IMR-90 (cell line): ENCODE measurements at regions not wholly inside any gene's neighbourhood (a gene's known extent, or its start where the extent isn't known, plus 50 kb on each side); places are given as distances from the start of the nearest gene placed in this dataset.

Experiments used
- ATAC-seq: fragments of 200-7000 bp; cut with Tn5 transposase; 2 replicates; pipeline ENCODE4 v1.9.1; 2020; ENCODE audit warnings: low read depth, mild to moderate bottlenecking, moderate library complexity
- BruUV-seq: library from RNA; stranded (reverse); fragments of 400-500 nt; replicated peaks from 2 replicates; lab custom pipeline; 2021; lab: Mats Ljungman, UMichigan
- CTCF ChIA-PET: fragments of 300-600 bp; formaldehyde crosslinking; extraction: SDS; loops from one replicate; lab custom pipeline; 2021; ENCODE audit warnings: antibody characterized with exemption; lab: Yijun Ruan, JAX
- POLR2A ChIA-PET: fragments of 300-600 bp; sonication (Branson Sonifier 250); formaldehyde crosslinking; loops from one replicate; lab custom pipeline; 2022; ENCODE audit warnings: antibody characterized with exemption; ENCODE audit not compliant: unreplicated experiment; lab: Charles Lee
- DNase-seq: peaks from one replicate; pipeline ENCODE4 v3.0.0; 2013
- H2AFZ ChIP-seq: replicated peaks from 2 replicates; pipeline ENCODE3; 2013; ENCODE audit warnings: low read length, mild to moderate bottlenecking; ENCODE audit not compliant: poor library complexity
- H2AK5ac ChIP-seq: 2 replicates; pipeline ENCODE4 v1.6.1; 2013; ENCODE audit warnings: low read depth, low read length, inconsistent platforms
- H2AK9ac ChIP-seq: replicated peaks from 2 replicates; pipeline ENCODE3; 2013; ENCODE audit warnings: mild to moderate bottlenecking, low read depth, low read length, moderate library complexity; ENCODE audit not compliant: poor library complexity
- H2BK120ac ChIP-seq: 2 replicates; pipeline ENCODE4 v1.6.1; 2013; ENCODE audit warnings: low read depth, low read length, inconsistent platforms
- H2BK15ac ChIP-seq: 3 replicates; pipeline ENCODE4 v1.6.1; 2013; ENCODE audit warnings: low read depth, low read length, inconsistent platforms
- H2BK20ac ChIP-seq: 2 replicates; pipeline ENCODE4 v1.6.1; 2013; ENCODE audit warnings: low read depth, mild to moderate bottlenecking, inconsistent platforms, low read length, moderate library complexity
- H2BK5ac ChIP-seq: 2 replicates; pipeline ENCODE4 v1.6.1; 2013; ENCODE audit warnings: mild to moderate bottlenecking, low read depth, low read length, inconsistent platforms; ENCODE audit not compliant: poor library complexity, severe bottlenecking
- H3K14ac ChIP-seq: replicated peaks from 2 replicates; pipeline ENCODE4 v1.6.1; 2013; ENCODE audit warnings: low read depth, low read length, inconsistent platforms
- H3K18ac ChIP-seq: 2 replicates; pipeline ENCODE4 v1.6.1; 2013; ENCODE audit warnings: low read depth, low read length, control low read depth
- H3K23ac ChIP-seq: 2 replicates; pipeline ENCODE4 v1.6.1; 2013; ENCODE audit warnings: low read depth, low read length, inconsistent platforms
- H3K27ac ChIP-seq: 2 replicates; pipeline ENCODE4 v1.5.1; 2013; ENCODE audit warnings: mild to moderate bottlenecking, control low read depth, low read length; ENCODE audit not compliant: insufficient read depth
- H3K27me3 ChIP-seq: 2 replicates; pipeline ENCODE4 v1.6.1; 2013; ENCODE audit warnings: low read length; ENCODE audit not compliant: control insufficient read depth, insufficient read depth
- H3K36me3 ChIP-seq: 2 replicates; pipeline ENCODE4 v1.6.1; 2013; ENCODE audit warnings: low read length, mixed read lengths; ENCODE audit not compliant: control insufficient read depth, insufficient read depth
- H3K4ac ChIP-seq: 2 replicates; pipeline ENCODE4 v1.6.1; 2013; ENCODE audit warnings: low read depth, low read length, inconsistent platforms
- H3K4me1 ChIP-seq: 2 replicates; pipeline ENCODE4 v1.6.1; 2013; ENCODE audit warnings: low read length, mixed read lengths; ENCODE audit not compliant: control insufficient read depth, insufficient read depth
- H3K4me2 ChIP-seq: 2 replicates; pipeline ENCODE4 v1.6.1; 2013; ENCODE audit warnings: low read depth, mild to moderate bottlenecking, control low read depth, low read length, moderate library complexity
- H3K4me3 ChIP-seq: 2 replicates; pipeline ENCODE4 v1.5.1; 2013; ENCODE audit warnings: low read depth, mild to moderate bottlenecking, control low read depth, low read length, moderate library complexity; ENCODE audit not compliant: insufficient read depth
- H3K56ac ChIP-seq: 2 replicates; pipeline ENCODE4 v1.6.1; 2013; ENCODE audit warnings: low read length, inconsistent platforms; ENCODE audit not compliant: insufficient read depth; ENCODE audit errors: extremely low read depth
- H3K79me1 ChIP-seq, 2 experiments: 2 replicates each; pipeline ENCODE4 v1.6.1; 2013; ENCODE audit warnings: low read length in 2 of 2, inconsistent platforms in 1 of 2, low read depth in 1 of 2
- H3K9ac ChIP-seq: 2 replicates; pipeline ENCODE4 v1.6.1; 2013; ENCODE audit warnings: low read depth, low read length, control low read depth
- H3K9me1 ChIP-seq: 2 replicates; pipeline ENCODE4 v1.6.1; 2013; ENCODE audit warnings: low read length, inconsistent platforms; ENCODE audit not compliant: insufficient read depth
- H3K9me3 ChIP-seq: 2 replicates; pipeline ENCODE4 v1.6.1; 2013; ENCODE audit warnings: low read length; ENCODE audit not compliant: control insufficient read depth, insufficient read depth
- H4K20me1 ChIP-seq: 2 replicates; pipeline ENCODE4 v1.6.1; 2013; ENCODE audit warnings: low read length, inconsistent platforms; ENCODE audit not compliant: insufficient read depth
- H4K5ac ChIP-seq: 2 replicates; pipeline ENCODE4 v1.6.1; 2013; ENCODE audit warnings: mild to moderate bottlenecking, low read depth, low read length, control low read depth
- H4K8ac ChIP-seq, 2 experiments: 2 replicates each; pipeline ENCODE4 v1.6.1; 2013; ENCODE audit warnings: low read depth in 2 of 2, low read length in 2 of 2, control low read depth in 1 of 2, inconsistent platforms in 1 of 2
- H4K91ac ChIP-seq: 2 replicates; pipeline ENCODE4 v1.6.1; 2013; ENCODE audit warnings: low read depth, low read length, inconsistent platforms; ENCODE audit not compliant: insufficient read depth
- BHLHE40 ChIP-seq: fragments of 150-350 bp; IDR thresholded peaks from 2 replicates; pipeline ENCODE4 v1.6.1; 2016; ENCODE audit warnings: mild to moderate bottlenecking, low read depth, low read length
- CEBPB ChIP-seq: IDR thresholded peaks from 2 replicates; pipeline ENCODE4 v1.6.1; 2012; ENCODE audit warnings: low read depth, low read length, improper control_type of control experiment
- CHD1 ChIP-seq: IDR thresholded peaks from 2 replicates; pipeline ENCODE4 v1.6.1; 2012; ENCODE audit warnings: low read depth, low read length, improper control_type of control experiment
- MAFK ChIP-seq: IDR thresholded peaks from 2 replicates; pipeline ENCODE4 v1.6.1; 2012; ENCODE audit warnings: low read depth, low read length, improper control_type of control experiment
- POLR2A ChIP-seq: IDR thresholded peaks from 2 replicates; pipeline ENCODE4 v1.6.1; 2012; ENCODE audit warnings: mild to moderate bottlenecking, low read depth, low read length
- SMC3 ChIP-seq: fragments of 150-350 bp; IDR thresholded peaks from 2 replicates; pipeline ENCODE4 v1.6.1; 2016; ENCODE audit warnings: low read depth, mild to moderate bottlenecking, antibody characterized with exemption, low read length, moderate library complexity
- WGBS, 2 experiments: methylation state at CpG; one replicate each; pipeline versions ENCODE4 v1.1.5 to v1.1.7; 2013; ENCODE audit warnings: missing lambda C conversion rate in 2 of 2; ENCODE audit not compliant: insufficient read length in 1 of 2; ENCODE audit errors: extremely low coverage in 2 of 2; 5-methylcytosine and 5-hydroxymethylcytosine counted together
- dilution Hi-C: fragments of 300-500 bp; cut with HindIII; formaldehyde crosslinking; loops from one replicate; pipeline ENCODE4 v1.14.3; 2018; ENCODE audit warnings: low sequenced_read_pairs; ENCODE audit not compliant: unreplicated experiment
- in situ Hi-C: fragments of 300-500 bp; cut with MboI; formaldehyde crosslinking; loops from 3 replicates; pipeline ENCODE4 v1.14.3; 2019; ENCODE audit warnings: low sequenced_read_pairs, inconsistent platforms, mixed read lengths
- intact Hi-C: fragments of 100-400 bp; cut with micrococcal nuclease; formaldehyde crosslinking; loops from 2 replicates; pipeline ENCODE4 v1.10.0; 2022

- Histone ChIP-seq H3K14ac (no peak overlapping the region), H2BK20ac (no peak overlapping the region), H3K27me3 (no peaks in the 10 kb centered on the region), H2AK5ac (no peak overlapping the region), H2AK9ac (no peak overlapping the region), H2AFZ (no peak overlapping the region), H2BK5ac (no peak overlapping the region), H3K79me1 (no peaks in the 10 kb centered on the region), H3K9ac (no peak overlapping the region), H3K4me1 (no peaks in the 10 kb centered on the region), H2BK15ac (no peak overlapping the region), H4K5ac (no peak overlapping the region), H4K8ac (no peak overlapping the region), H3K23ac (no peak overlapping the region), H3K9me1 (no peaks in the 10 kb centered on the region), H3K9me3 (no peaks in the 10 kb centered on the region; the same call in 1 of the 2 replicates), H3K18ac (no peak overlapping the region), H3K4me2 (no peak overlapping the region), H3K36me3 (no peaks in the 10 kb centered on the region), H3K56ac (no peak overlapping the region), H3K27ac (no peak overlapping the region), H3K4me3 (no peak overlapping the region), H2BK120ac (no peak overlapping the region), H4K20me1 (no peaks in the 10 kb centered on the region), H3K4ac (no peak overlapping the region), H4K91ac (no peak overlapping the region)
- DNase-seq: no peak
- CTCF ChIA-PET: no interaction called here
- WGBS, 2 experiments: no CpG with 5 or more reads among the region's 1 CpG
- in situ Hi-C loops (no loop called here), intact Hi-C loops (no loop called here), dilution Hi-C loops (no loop called here)
- no TSS peak for BruUV-seq
- POLR2A ChIA-PET: no interaction called here
- ATAC-seq: no peak
- TF ChIP-seq CEBPB (no peak), POLR2A (no peak), CHD1 (no peak), BHLHE40 (no peak), SMC3 (no peak), MAFK (no peak)
These were observed 157.2 kb downstream of the EDEM1 start for GRCh38 chr3:5344707-5345106.
